Immature natural killer cell (primary cell): ENCODE measurements at regions not wholly inside any gene's neighbourhood (a gene's known extent, or its start where the extent isn't known, plus 50 kb on each side); places are given as distances from the start of the nearest gene placed in this dataset.

Experiments used
- DNase-seq, 3 donors: peaks; one replicate each; pipeline ENCODE4 v3.0.0; 2022; ENCODE audit warnings: mixed read lengths in 1 of 3
- H3K27ac Mint-ChIP-seq, 6 donors: one replicate each; pipeline ENCODE4 v1.8.0; 2020; ENCODE audit warnings: mixed read lengths in 6 of 6, mild to moderate bottlenecking in 5 of 6, inconsistent platforms in 4 of 6, moderate library complexity in 3 of 6
- H3K27me3 Mint-ChIP-seq, 3 donors: one replicate each; pipeline ENCODE4 v1.8.0; 2020 to 2021; ENCODE audit warnings: low read depth in 3 of 3, mild to moderate bottlenecking in 3 of 3, mixed read lengths in 3 of 3, moderate library complexity in 3 of 3, inconsistent platforms in 1 of 3
- H3K36me3 Mint-ChIP-seq, 3 donors: one replicate each; pipeline ENCODE4 v1.8.0; 2020; ENCODE audit warnings: mixed read lengths in 3 of 3, inconsistent platforms in 2 of 3, mild to moderate bottlenecking in 2 of 3
- H3K4me1 Mint-ChIP-seq, 2 donors: one replicate each; pipeline ENCODE4 v1.8.0; 2020; ENCODE audit warnings: inconsistent platforms in 2 of 2, mild to moderate bottlenecking in 2 of 2, mixed read lengths in 2 of 2, moderate library complexity in 1 of 2
- H3K4me3 Mint-ChIP-seq, 5 donors: one replicate each; pipeline ENCODE4 v1.8.0; 2020; ENCODE audit warnings: mild to moderate bottlenecking in 5 of 5, mixed read lengths in 5 of 5, inconsistent platforms in 3 of 5, moderate library complexity in 3 of 5
- H3K9me3 Mint-ChIP-seq, 6 donors: one replicate each; pipeline ENCODE4 v1.8.0; 2020; ENCODE audit warnings: mild to moderate bottlenecking in 6 of 6, mixed read lengths in 6 of 6, inconsistent platforms in 4 of 6, moderate library complexity in 3 of 6

DNA sequence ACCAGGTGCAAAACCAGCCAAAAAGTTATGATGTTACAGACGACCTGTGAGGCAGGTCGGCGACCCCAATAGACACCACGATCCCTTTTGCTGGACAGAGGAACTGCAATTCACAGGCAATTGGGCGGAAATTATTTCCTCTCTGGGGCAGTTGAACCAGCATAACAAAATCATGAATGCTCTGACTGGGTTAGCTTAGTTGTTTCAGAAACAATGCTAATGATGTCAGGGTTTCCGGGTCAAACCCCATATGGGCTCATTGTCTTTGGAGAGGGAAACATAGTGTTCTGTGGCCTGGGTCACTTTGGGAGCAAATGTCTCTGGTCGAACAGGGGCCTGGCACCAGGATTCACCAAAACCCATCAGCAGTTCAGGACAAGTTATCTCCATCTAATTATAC, 669.1 kb upstream of the NRP1 start:
- Mint-ChIP-seq H3K9me3 (no peaks in the 10 kb centered on the region), H3K4me3 (no peak overlapping the region), H3K4me1 (no peaks in the 10 kb centered on the region), H3K27me3 (peaks cover 4 to 7% (median 5%) of the 10 kb centered on the region in 3 donors), H3K27ac (no peak overlapping the region), H3K36me3 (no peaks in the 10 kb centered on the region)
- DNase-seq = no peak

DNA sequence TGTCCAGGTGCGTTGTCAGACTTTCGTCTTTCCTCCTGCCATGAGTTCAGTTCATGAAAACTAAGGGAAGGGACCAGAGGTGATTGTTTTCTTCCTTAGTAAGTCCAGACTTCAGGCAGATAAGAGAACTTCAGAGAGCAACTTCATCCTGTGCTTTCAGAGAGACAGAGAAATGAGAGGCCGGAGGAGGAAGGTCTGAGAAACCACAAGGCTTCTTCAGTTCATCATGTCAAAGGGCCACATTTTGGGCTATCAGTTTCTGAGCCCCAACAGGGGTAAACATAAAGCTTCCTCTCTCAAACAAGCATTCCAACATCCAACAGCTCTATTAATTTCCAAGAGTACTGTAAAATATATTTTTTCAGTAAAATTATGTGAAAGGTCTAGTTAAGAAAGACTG, 668.4 kb upstream of the NRP1 start:
- H3K27ac Mint-ChIP-seq = no peak overlapping the region

DNA sequence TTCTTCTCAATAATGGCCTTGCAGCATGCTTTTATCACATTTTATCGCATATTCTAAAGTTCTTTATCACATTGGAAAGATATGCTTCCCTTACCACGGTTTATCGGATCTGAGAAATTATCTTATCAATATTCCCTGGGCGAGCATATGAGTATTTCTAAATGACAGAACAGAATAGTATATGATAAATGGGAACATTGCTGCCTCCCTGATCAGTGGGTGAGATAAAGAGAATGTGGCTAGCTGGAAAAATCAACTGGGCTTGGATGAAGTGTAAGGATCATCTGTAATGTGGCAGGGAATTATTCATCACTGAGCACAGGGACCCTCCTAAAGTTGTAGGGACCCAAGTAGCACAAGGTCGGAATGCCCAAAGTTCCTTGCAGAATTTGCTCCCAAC, 667.4 kb upstream of the NRP1 start:
- Mint-ChIP-seq H3K4me1 (no peaks in the 10 kb centered on the region), H3K4me3 (no peak overlapping the region), H3K9me3 (no peaks in the 10 kb centered on the region), H3K36me3 (no peaks in the 10 kb centered on the region), H3K27me3 (peaks cover 4 to 10% (median 5%) of the 10 kb centered on the region in 3 donors), H3K27ac (no peak overlapping the region)
- no peak for DNase-seq

More for the DNA sequence above, 668.4 kb upstream of the NRP1 start:
- H3K4me3 Mint-ChIP-seq = no peak overlapping the region
- H3K27me3 Mint-ChIP-seq = peaks cover 4 to 10% (median 5%) of the 10 kb centered on the region in 3 donors
- no peaks in the 10 kb centered on the region for H3K4me1 Mint-ChIP-seq
- H3K36me3 Mint-ChIP-seq = no peaks in the 10 kb centered on the region
- no peaks in the 10 kb centered on the region for H3K9me3 Mint-ChIP-seq
- no peak for DNase-seq

DNA sequence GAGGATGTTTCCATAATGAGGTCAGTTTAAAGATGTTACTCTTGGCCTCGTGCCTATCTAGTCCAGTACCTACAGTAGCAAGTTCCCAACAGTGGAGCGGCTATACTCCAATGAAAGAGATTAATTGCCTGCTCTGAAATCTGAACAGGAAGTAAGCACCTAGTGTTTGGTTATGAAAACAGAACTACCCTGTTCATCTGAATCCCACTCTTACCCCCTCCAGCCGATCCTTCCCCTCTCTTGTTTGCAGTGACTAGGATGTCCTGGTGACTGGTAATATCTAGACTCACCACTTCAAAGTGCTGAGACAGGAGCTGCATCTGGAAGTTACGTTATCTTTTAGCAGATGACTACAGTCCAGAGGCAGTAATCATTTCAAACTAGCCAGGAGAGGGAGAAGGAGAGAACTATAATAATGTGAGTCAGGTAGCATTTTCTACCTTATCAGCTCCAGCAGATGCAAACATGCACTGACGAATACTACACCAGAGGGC, 666.7 kb upstream of the NRP1 start:
- Mint-ChIP-seq H3K36me3 (no peaks in the 10 kb centered on the region), H3K9me3 (no peaks in the 10 kb centered on the region), H3K27me3 (peaks cover 4 to 9% (median 5%) of the 10 kb centered on the region in 3 donors), H3K4me3 (no peak overlapping the region), H3K27ac (no peak overlapping the region), H3K4me1 (no peaks in the 10 kb centered on the region)
- DNase-seq = no peak

DNA sequence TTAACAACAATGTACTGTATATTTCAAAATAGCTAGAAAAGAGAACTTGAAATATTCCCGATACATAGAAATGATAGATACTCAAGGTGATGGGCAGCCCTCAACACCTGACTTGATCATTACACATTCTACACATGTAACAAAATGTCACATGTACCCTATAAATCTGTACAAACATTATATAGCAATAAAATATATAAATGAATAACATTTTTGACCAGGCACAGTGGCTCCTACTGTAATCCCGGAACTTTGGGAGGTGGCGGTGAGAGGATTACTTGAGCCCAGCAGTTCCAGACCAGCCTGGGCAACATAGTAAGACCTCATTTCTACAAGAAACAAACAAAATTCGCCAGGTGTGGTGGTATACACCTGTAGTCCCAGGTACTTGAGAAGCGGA, 659.5 kb upstream of the NRP1 start:
- DNase-seq = no peak
- Mint-ChIP-seq H3K4me3 (no peak overlapping the region), H3K36me3 (peaks cover 0 to 4% (median 0%) of the 10 kb centered on the region in 3 donors), H3K9me3 (peaks cover 0 to 2% (median 0%) of the 10 kb centered on the region in 6 donors), H3K27ac (no peak overlapping the region), H3K4me1 (no peaks in the 10 kb centered on the region), H3K27me3 (peaks cover 0 to 5% (median 3%) of the 10 kb centered on the region in 3 donors)

DNA sequence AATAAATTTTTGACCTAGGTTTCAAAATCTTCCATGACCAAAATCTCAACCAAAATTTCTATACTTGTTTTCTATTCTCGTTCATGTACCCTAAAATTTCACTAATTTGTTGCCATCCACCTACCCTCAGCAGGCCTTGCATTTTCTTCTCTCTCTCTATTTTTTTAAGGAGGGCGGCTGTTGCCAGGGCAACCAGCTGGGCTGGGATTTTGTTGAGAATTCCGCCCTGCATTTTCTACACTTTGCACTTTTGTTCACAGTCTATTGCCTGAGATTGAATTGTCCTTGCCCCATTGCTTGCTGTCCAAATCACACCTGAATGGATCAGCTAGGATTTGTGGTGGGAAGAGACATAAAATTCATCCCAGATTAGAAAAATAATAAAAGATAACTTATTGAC, 657.5 kb upstream of the NRP1 start:
- H3K36me3 Mint-ChIP-seq = peaks cover 0 to 4% (median 0%) of the 10 kb centered on the region in 3 donors
- no peak overlapping the region for H3K27ac Mint-ChIP-seq
- peaks cover 0 to 2% (median 0%) of the 10 kb centered on the region in 6 donors for H3K9me3 Mint-ChIP-seq
- no peak overlapping the region for H3K4me3 Mint-ChIP-seq
- DNase-seq = no peak
- H3K27me3 Mint-ChIP-seq = peaks cover 0 to 3% (median 0%) of the 10 kb centered on the region in 3 donors
- no peaks in the 10 kb centered on the region for H3K4me1 Mint-ChIP-seq

DNA sequence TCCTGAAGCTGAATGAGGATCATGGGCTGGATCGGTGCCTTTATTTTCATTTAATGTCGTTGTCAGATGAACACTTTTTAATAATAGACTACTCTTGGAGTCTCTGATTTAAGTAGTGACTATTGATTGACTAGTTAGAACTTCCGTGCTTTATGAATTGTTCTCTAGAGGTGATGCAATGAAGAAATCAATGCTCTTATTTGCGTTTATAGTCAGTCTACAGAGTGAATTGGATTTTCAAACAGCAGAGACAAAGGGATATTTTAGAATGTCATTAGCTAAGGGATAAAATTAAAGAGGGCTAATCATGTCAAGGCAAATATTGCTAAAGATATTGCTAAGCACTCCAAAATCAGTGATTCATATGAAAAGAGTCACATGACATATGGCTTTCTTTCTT, 652.0 kb upstream of the NRP1 start:
- H3K9me3 Mint-ChIP-seq = peaks cover 0 to 3% (median 0%) of the 10 kb centered on the region in 6 donors
- peaks cover 0 to 3% (median 0%) of the 10 kb centered on the region in 3 donors for H3K27me3 Mint-ChIP-seq
- DNase-seq = no peak
- no peak overlapping the region for H3K27ac Mint-ChIP-seq
- peaks cover 0 to 4% (median 0%) of the 10 kb centered on the region in 3 donors for H3K36me3 Mint-ChIP-seq
- no peak overlapping the region for H3K4me3 Mint-ChIP-seq
- no peaks in the 10 kb centered on the region for H3K4me1 Mint-ChIP-seq

DNA sequence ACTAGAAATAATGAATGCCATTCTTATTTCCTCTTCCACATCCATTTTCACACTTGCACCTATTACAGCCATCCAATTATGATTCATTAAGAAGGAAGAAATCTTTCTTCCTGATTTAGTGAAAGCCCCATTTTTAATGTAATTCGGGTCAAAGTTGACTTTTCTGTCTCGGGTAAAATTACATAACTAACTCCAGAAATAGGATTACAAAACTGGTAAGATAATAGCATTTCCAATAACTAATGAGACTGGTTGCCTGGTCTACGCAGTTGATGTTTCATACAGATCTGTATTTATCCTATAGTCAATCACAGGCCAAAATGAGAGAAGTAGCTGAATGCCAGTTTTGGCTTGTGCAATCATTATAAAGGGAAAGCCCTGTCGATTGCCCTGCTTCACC, 651.5 kb upstream of the NRP1 start:
- peaks cover 0 to 4% (median 0%) of the 10 kb centered on the region in 3 donors for H3K36me3 Mint-ChIP-seq
- H3K4me3 Mint-ChIP-seq = no peak overlapping the region
- no peaks in the 10 kb centered on the region for H3K4me1 Mint-ChIP-seq
- H3K27ac Mint-ChIP-seq = no peak overlapping the region
- no peak for DNase-seq
- H3K27me3 Mint-ChIP-seq = peaks cover 0 to 3% (median 0%) of the 10 kb centered on the region in 3 donors
- peaks cover 0 to 3% (median 0%) of the 10 kb centered on the region in 6 donors for H3K9me3 Mint-ChIP-seq

DNA sequence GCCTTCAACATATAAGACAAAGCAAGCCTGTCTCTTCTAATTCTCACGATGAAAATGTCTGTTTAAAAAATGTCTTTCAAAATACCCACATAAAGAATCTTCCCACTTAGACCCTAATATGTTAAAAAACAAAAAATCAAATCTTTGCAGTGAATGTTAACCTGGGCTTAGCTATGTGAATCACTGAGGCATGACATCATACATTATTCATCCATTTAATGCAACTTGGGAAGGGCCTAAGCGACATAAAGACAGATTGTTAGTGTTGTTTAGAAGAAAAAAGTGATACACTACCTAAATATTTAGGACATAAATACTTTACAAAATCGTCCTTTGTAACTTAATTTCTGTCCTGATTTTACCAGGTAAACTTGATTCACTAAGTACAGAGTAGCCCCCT, 648.5 kb upstream of the NRP1 start:
- Mint-ChIP-seq H3K27ac (no peak overlapping the region), H3K27me3 (no peaks in the 10 kb centered on the region)

DNA sequence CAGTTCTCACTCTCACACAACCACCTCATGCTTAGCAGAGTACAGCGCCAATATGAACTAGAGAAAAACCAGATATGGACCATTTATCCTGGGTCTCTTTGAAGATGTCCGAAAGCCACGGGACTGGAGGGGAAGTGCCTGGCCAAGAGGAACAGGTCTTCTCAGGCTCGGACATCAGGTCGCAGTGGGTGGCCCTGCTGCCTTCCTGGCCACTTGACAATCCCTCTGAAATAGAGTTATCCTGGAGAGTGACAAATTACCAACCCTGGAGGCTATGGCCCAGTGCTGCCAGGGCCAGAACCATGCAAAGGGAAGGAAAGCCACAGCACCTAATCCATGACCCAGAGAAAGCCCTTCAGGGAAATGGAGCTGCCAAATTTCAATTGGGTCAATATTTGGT, 646.8 kb upstream of the NRP1 start:
- no peaks in the 10 kb centered on the region for H3K4me1 Mint-ChIP-seq
- H3K36me3 Mint-ChIP-seq = no peaks in the 10 kb centered on the region
- no peak for DNase-seq
- no peaks in the 10 kb centered on the region for H3K27me3 Mint-ChIP-seq
- H3K4me3 Mint-ChIP-seq = no peak overlapping the region
- H3K27ac Mint-ChIP-seq = no peak overlapping the region
- peaks cover 0 to 5% (median 0%) of the 10 kb centered on the region in 6 donors for H3K9me3 Mint-ChIP-seq

More for the DNA sequence above, 648.5 kb upstream of the NRP1 start:
- Mint-ChIP-seq H3K4me1 (no peaks in the 10 kb centered on the region), H3K9me3 (peaks cover 0 to 5% (median 0%) of the 10 kb centered on the region in 6 donors), H3K4me3 (no peak overlapping the region), H3K36me3 (no peaks in the 10 kb centered on the region)
- DNase-seq = no peak

DNA sequence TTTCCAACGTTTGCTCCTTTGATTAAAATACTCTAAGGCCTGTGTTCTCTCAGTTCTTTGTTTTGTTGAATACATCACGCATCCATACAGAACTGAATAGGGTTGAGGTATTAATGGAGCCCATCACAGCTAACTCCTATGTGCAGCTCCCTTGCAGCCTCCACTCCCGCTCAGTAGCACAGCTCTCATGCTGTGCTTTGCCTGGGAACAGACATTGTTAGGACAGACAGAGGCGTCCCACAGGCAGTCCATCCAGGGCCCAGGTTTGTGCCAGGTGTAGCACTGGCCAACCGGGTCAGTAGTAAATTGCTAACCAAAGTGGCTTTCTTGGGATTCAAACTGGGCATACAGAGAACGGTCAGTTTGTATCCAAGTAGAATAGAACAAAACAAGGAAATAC, 644.7 kb upstream of the NRP1 start:
- peaks cover 0 to 5% (median 0%) of the 10 kb centered on the region in 6 donors for H3K9me3 Mint-ChIP-seq
- DNase-seq = no peak
- no peak overlapping the region for H3K27ac Mint-ChIP-seq
- H3K27me3 Mint-ChIP-seq = peaks cover 0 to 3% (median 0%) of the 10 kb centered on the region in 3 donors
- H3K36me3 Mint-ChIP-seq = no peaks in the 10 kb centered on the region
- no peaks in the 10 kb centered on the region for H3K4me1 Mint-ChIP-seq
- H3K4me3 Mint-ChIP-seq = no peak overlapping the region

DNA sequence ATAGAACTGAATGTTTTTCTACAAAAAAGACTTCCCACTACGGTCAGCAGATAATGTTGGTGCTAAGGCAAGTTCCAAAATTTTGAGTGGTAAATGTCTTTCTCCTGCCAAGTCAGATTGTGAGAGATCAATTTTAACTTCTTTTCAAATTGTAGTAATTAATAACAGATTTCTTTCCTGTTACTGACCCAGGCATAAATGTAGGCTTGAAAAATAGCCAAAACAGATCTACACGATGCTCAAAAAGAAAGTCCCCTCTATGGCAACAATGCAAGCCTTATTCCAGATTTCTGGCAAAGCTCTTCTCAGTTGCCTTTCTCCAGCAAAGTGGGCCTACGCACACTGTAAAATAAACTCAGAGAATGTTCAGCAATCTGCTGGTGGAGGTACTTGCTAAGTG, 641.0 kb upstream of the NRP1 start:
- H3K9me3 Mint-ChIP-seq = peaks cover 0 to 5% (median 0%) of the 10 kb centered on the region in 6 donors
- peaks cover 0 to 10% (median 0%) of the 10 kb centered on the region in 3 donors for H3K27me3 Mint-ChIP-seq
- H3K4me3 Mint-ChIP-seq = no peak overlapping the region
- no peaks in the 10 kb centered on the region for H3K4me1 Mint-ChIP-seq
- no peak for DNase-seq
- no peak overlapping the region for H3K27ac Mint-ChIP-seq
- no peaks in the 10 kb centered on the region for H3K36me3 Mint-ChIP-seq

DNA sequence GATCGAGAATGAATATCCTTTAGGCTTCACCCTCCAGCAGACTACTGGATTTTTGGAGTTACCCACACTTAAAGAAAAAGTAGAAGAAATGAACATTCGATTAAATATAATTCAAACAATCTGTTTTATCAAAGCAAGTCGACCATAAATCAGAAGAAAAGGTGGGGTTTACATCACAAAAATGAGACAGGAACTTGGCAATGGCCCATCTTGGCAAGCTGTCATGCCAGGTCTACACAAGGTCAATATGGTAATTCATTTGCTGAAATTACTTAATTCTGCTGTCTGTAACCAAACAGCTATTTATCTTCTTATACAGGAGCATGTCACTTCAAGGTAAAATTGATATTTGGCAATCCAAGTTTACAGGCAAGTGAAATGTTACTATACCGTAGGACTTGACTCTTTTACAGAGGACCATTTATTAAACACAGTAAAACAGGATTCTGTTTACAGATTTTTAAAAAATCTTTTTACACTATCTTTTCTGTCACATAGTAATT, 640.6 kb upstream of the NRP1 start:
- peaks cover 0 to 5% (median 0%) of the 10 kb centered on the region in 6 donors for H3K9me3 Mint-ChIP-seq
- H3K4me1 Mint-ChIP-seq = no peaks in the 10 kb centered on the region
- no peak overlapping the region for H3K27ac Mint-ChIP-seq
- H3K36me3 Mint-ChIP-seq = no peaks in the 10 kb centered on the region
- DNase-seq = no peak
- no peak overlapping the region for H3K4me3 Mint-ChIP-seq
- H3K27me3 Mint-ChIP-seq = peaks cover 0 to 10% (median 0%) of the 10 kb centered on the region in 3 donors

DNA sequence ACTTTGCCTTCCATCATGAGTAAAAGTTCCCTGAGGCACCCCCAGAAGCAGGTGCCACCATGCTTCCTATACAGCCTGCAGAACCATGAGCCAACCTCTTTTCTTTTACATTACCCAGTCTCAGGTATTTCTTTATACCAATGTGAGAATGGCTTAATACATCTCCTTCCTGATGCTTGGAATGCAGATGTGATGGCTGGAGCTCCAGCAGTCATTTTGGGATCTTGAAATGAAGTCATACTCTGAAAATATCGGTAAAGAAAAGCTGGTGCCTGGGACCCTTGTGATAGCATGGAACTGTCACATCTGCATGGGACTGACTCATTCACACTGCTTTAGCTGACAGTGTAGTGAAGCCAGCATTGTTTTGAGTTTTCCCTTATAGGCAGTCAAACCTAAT, 634.5 kb upstream of the NRP1 start:
- Mint-ChIP-seq H3K4me1 (no peaks in the 10 kb centered on the region), H3K4me3 (no peak overlapping the region), H3K27me3 (peaks cover 2 to 12% (median 2%) of the 10 kb centered on the region in 3 donors), H3K27ac (no peak overlapping the region), H3K9me3 (peaks cover 0 to 10% (median 2%) of the 10 kb centered on the region in 6 donors), H3K36me3 (no peaks in the 10 kb centered on the region)
- DNase-seq = no peak

DNA sequence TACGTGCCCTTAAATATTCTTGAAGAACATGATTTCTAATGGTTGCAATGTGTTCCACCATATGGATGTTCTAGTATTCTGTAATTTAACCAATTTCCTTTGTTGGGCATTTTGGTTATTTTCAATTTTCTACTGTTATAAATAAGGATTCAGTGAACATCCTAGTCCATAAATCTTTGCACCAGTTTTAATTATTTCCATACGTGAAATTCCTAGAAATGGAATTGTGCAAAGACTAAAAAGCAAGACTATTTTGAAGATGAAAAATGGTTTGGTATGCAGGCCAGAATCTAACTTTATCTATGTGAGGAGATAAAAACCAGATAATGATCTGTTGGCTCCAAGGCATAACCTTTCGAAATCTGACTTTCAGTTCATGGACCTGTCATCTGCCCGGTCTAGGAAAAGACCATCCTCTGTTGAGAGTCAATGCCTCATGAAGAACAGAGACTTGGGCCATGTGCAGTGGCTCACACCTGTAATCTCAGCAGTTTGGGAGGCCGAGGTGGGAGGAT, 633.2 kb upstream of the NRP1 start:
- Mint-ChIP-seq H3K9me3 (peaks cover 0 to 10% (median 2%) of the 10 kb centered on the region in 6 donors), H3K36me3 (no peaks in the 10 kb centered on the region), H3K4me1 (no peaks in the 10 kb centered on the region), H3K27ac (no peak overlapping the region), H3K4me3 (no peak overlapping the region), H3K27me3 (peaks cover 2 to 20% (median 2%) of the 10 kb centered on the region in 3 donors)
- DNase-seq = no peak
